HFFc6 (cell line): ENCODE measurements at regions not wholly inside any gene's neighbourhood (a gene's known extent, or its start where the extent isn't known, plus 50 kb on each side); places are given as distances from the start of the nearest gene placed in this dataset.

ENCODE experiments used
- DNase-seq: peaks from one replicate; pipeline ENCODE4 v3.0.0-alpha.2; 2018
- H3K27ac Mint-ChIP-seq: 2 replicates; pipeline ENCODE4 v1.8.0; 2020; ENCODE audit warnings: mild to moderate bottlenecking, mixed read lengths
- H3K27me3 Mint-ChIP-seq: 2 replicates; pipeline ENCODE4 v1.8.0; 2021; ENCODE audit warnings: mild to moderate bottlenecking, moderate library complexity, mixed read lengths; ENCODE audit not compliant: insufficient read depth
- H3K36me3 Mint-ChIP-seq: 2 replicates; pipeline ENCODE4 v1.8.0; 2021; ENCODE audit warnings: low read depth, mixed read lengths
- H3K4me1 Mint-ChIP-seq: 2 replicates; pipeline ENCODE4 v1.8.0; 2020; ENCODE audit warnings: low read depth, mixed read lengths
- H3K4me3 Mint-ChIP-seq: 2 replicates; pipeline ENCODE4 v1.8.0; 2020; ENCODE audit warnings: mild to moderate bottlenecking, moderate library complexity, mixed read lengths
- H3K9me3 Mint-ChIP-seq: 2 replicates; pipeline ENCODE4 v1.8.0; 2020; ENCODE audit warnings: mild to moderate bottlenecking, mixed read lengths
- CTCF ChIP-seq: fragments of 200-600 bp; sonication (generic); IDR thresholded peaks from 2 replicates; pipeline ENCODE4 v1.5.0; 2021; ENCODE audit warnings: antibody characterized with exemption, mild to moderate bottlenecking

DNA sequence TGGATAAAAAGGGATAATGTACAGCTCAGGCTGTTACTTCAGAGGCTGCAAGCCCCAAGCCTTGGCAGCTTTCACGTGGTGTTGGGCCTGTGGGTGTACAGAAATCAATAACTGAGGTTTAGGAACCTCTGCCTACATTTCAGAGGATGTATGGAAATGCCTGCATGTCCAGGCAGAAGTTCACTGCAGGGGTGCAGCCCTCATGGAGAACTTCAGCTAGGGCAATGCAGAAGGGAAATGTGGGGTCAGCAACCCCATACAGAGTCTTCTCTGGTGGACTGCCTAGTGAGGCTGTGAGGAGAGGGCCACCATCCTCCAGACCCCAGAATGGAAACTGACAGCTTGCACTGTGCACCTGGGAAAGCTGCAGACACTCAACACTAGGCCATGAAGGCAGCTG lies 1350.3 kb downstream of the ROBO2 start:
- DNase-seq = no peak
- H3K27me3 Mint-ChIP-seq = no peaks in the 10 kb centered on the region
- no peak overlapping the region for H3K4me3 Mint-ChIP-seq
- peaks cover 12% of the 10 kb centered on the region; the same call in 1 of the 2 replicates for H3K9me3 Mint-ChIP-seq
- H3K27ac Mint-ChIP-seq = no peak overlapping the region
- no peaks in the 10 kb centered on the region for H3K36me3 Mint-ChIP-seq
- TF ChIP-seq CTCF = no peak
- H3K4me1 Mint-ChIP-seq = no peaks in the 10 kb centered on the region

- DNase-seq = no peak
- H3K9me3 Mint-ChIP-seq = no peaks in the 10 kb centered on the region; the same call in 1 of the 2 replicates
- no peak for TF ChIP-seq CTCF
- no peaks in the 10 kb centered on the region for H3K36me3 Mint-ChIP-seq
- H3K27me3 Mint-ChIP-seq = no peaks in the 10 kb centered on the region
- H3K4me3 Mint-ChIP-seq = no peak overlapping the region
- no peak overlapping the region for H3K27ac Mint-ChIP-seq
- H3K4me1 Mint-ChIP-seq = no peaks in the 10 kb centered on the region
Measured at GRCh38 chr3:78398401-78398800, 1358.5 kb downstream of the ROBO2 start.

- TF ChIP-seq CTCF = no peak
- DNase-seq = no peak
- no peaks in the 10 kb centered on the region for H3K27me3 Mint-ChIP-seq
- H3K4me1 Mint-ChIP-seq = no peaks in the 10 kb centered on the region
- H3K36me3 Mint-ChIP-seq = no peaks in the 10 kb centered on the region
- H3K9me3 Mint-ChIP-seq = no peaks in the 10 kb centered on the region; the same call in 1 of the 2 replicates
- no peak overlapping the region for H3K27ac Mint-ChIP-seq
- no peak overlapping the region for H3K4me3 Mint-ChIP-seq
Measured at GRCh38 chr3:78402720-78403119, 1362.8 kb downstream of the ROBO2 start.

GRCh38 chr3:78405745-78406144 lies 1362.1 kb downstream of the ROBO1 start:
- no peak for TF ChIP-seq CTCF
- no peak overlapping the region for H3K27ac Mint-ChIP-seq
- no peak for DNase-seq
- no peaks in the 10 kb centered on the region for H3K36me3 Mint-ChIP-seq
- no peaks in the 10 kb centered on the region for H3K4me1 Mint-ChIP-seq
- H3K4me3 Mint-ChIP-seq = no peak overlapping the region
- H3K9me3 Mint-ChIP-seq = no peaks in the 10 kb centered on the region; the same call in 1 of the 2 replicates
- H3K27me3 Mint-ChIP-seq = no peaks in the 10 kb centered on the region

DNA sequence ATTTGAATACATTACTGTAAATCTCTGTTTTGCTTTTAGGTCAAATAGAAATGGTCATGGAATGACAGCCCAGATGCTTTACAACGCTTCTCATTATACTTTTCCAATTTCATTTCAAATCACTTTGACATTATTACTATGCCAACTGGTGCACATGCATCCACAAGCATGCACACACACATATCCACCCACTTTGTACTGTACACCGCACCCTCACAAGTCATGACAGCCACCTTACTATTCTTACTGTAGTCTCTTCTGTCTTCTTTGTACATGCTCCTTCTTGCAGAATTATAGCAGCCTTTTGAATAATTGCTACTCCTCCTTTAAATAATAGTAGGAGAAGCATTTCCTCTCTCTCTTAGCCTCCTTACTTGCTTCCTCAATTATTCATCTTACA lies 1361.4 kb downstream of the ROBO1 start:
- DNase-seq = no peak
- no peak for TF ChIP-seq CTCF
- no peak overlapping the region for H3K4me3 Mint-ChIP-seq
- no peaks in the 10 kb centered on the region for H3K27me3 Mint-ChIP-seq
- no peaks in the 10 kb centered on the region for H3K4me1 Mint-ChIP-seq
- H3K27ac Mint-ChIP-seq = no peak overlapping the region
- H3K9me3 Mint-ChIP-seq = no peaks in the 10 kb centered on the region; the same call in 1 of the 2 replicates
- no peaks in the 10 kb centered on the region for H3K36me3 Mint-ChIP-seq

GRCh38 chr3:78410077-78410476 lies 1357.7 kb downstream of the ROBO1 start:
- Mint-ChIP-seq H3K27me3 (no peaks in the 10 kb centered on the region), H3K4me1 (no peaks in the 10 kb centered on the region), H3K36me3 (no peaks in the 10 kb centered on the region), H3K9me3 (no peaks in the 10 kb centered on the region), H3K4me3 (no peak overlapping the region), H3K27ac (no peak overlapping the region)
- DNase-seq = no peak
- TF ChIP-seq CTCF = no peak
